ENCODE measurements at regions not wholly inside any gene's neighbourhood (a gene's known extent, or its start where the extent isn't known, plus 50 kb on each side); places are given as distances from the start of the nearest gene placed in this dataset.

DNA sequence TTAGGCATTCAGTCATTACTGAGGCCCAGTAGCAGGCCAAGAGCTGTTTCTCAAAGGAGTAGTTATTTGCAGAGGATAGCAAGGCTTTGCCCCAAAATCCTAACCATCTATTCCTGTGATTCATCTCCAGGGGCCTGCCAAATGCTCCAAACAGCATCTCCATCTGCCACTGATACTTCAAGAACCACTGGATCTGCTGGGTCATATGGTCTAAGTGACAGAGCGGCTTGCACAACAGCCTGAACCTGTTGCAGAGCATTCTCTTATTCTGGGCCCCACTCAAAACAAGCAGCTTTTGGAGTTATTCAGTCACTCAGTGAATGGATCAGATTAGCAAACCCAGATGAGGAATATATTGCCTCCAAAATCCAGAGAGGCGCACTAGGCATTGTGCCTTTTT lies 68.8 kb upstream of the ALDH1A3 start:
- DNase-seq (ENCODE audit: low read depth), result no peak

- no peak for DNase-seq (ENCODE audit: low read depth)
These were observed 66.8 kb upstream of the ALDH1A3 start for GRCh38 chr15:100812802-100813201.

DNA sequence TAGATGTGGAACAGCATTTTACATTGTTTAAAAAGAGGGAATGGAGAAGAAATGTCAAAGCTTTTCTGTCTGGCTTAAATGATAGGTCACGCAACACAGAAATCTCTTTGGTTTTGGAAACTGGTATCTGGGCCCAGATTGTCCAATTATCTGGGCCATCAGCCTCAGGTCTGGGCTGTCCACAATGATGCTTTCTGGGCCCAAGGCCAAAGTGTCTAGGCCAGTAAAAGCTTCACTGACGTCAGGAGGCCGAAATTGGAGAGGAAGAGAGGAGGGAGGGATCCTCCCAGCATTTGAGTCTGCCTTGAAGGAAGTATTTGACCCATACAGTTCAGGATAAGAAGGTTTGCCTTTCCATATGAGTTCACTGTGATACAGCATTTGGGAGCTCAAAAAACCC lies 60.7 kb upstream of the ALDH1A3 start:
- DNase-seq (ENCODE audit: low read depth), result peak; percentile 39

GRCh38 chr15:100820528-100820927 lies 59.1 kb upstream of the ALDH1A3 start:
- DNase-seq (ENCODE audit: low read depth), result no peak

- DNase-seq (ENCODE audit: low read depth), result no peak
These were observed 58.3 kb upstream of the ALDH1A3 start for GRCh38 chr15:100821327-100821726.

DNA sequence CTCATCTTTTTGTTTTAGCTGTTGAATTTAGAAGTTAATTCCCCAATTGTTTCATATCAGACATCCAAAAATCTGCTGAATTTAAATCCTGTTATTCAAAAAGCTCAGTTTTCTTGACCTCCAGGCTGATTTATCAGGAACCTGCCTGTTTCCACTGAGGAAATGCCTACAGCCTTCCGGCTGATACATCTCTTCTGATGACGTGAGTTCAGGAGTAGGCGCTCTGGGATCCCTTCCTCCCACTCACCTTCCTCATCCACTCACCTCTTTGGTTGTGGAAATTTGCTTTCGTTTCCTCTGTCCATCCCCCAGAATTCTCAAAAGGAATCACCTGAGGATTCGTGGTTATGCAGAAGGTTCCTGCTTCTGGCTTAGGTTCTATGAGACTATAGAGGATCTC lies 55.4 kb upstream of the ALDH1A3 start:
- DNase-seq (ENCODE audit: low read depth), result no peak

- no peak for DNase-seq (ENCODE audit: low read depth)
These were observed 50.2 kb upstream of the ALDH1A3 start for GRCh38 chr15:100829457-100829856.
